ENCODE measurements at regions not wholly inside any gene's neighbourhood (a gene's known extent, or its start where the extent isn't known, plus 50 kb on each side); places are given as distances from the start of the nearest gene placed in this dataset.

DNA sequence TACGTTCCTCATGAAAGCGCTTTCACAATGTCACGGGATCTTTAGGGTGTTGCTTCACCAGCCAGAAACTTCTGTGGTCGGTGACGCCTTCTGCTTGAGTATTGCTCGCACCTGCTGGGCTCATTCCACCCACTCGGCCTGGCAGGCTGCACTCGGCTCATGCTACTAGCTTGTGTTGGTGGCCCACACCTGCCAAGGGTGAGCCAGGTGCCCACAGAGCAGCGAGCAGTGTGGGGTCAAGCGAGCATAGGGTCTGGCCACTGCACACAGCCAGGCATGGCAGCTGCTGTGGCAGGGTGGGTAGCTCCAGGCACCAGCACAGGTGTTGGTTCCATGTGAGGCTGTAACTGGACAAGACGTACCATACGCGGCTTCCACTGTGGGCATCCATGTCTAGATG lies 202.9 kb upstream of the CADM2 start:
- TF ChIP-seq, protein P1, sequence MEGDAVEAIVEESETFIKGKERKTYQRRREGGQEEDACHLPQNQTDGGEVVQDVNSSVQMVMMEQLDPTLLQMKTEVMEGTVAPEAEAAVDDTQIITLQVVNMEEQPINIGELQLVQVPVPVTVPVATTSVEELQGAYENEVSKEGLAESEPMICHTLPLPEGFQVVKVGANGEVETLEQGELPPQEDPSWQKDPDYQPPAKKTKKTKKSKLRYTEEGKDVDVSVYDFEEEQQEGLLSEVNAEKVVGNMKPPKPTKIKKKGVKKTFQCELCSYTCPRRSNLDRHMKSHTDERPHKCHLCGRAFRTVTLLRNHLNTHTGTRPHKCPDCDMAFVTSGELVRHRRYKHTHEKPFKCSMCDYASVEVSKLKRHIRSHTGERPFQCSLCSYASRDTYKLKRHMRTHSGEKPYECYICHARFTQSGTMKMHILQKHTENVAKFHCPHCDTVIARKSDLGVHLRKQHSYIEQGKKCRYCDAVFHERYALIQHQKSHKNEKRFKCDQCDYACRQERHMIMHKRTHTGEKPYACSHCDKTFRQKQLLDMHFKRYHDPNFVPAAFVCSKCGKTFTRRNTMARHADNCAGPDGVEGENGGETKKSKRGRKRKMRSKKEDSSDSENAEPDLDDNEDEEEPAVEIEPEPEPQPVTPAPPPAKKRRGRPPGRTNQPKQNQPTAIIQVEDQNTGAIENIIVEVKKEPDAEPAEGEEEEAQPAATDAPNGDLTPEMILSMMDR (IDR thresholded peaks at IDR 0.05; ENCODE audit: low read depth, low read length), result no peak
- TF ChIP-seq EZH2phosphoT487 (IDR thresholded peaks at IDR 0.05; ENCODE audit: low read depth), result no peak
